Right lobe of liver (tissue), 4 donors: ENCODE measurements at regions not wholly inside any gene's neighbourhood (a gene's known extent, or its start where the extent isn't known, plus 50 kb on each side); places are given as distances from the start of the nearest gene placed in this dataset.

Experiments
- CTCF ChIP-seq, 4 donors: fragments of 200-600 bp in 3 of 4; fragments of 450-650 bp in 1 of 4; IDR thresholded peaks; one replicate each; pipeline versions ENCODE4 v1.5.1 to v1.8.0; 2016 to 2022; ENCODE audit warnings: antibody characterized with exemption in 4 of 4, mild to moderate bottlenecking in 2 of 4
- POLR2A ChIP-seq: fragments of 450-650 bp; IDR thresholded peaks from one replicate; pipeline ENCODE4 v1.6.1; 2017; ENCODE audit warnings: antibody characterized with exemption, mild to moderate bottlenecking
- donor health status: DM: no; HTN: no; CAD: no.
- donor health status: DM: no; HTN: no; CAD: no.
- donor health status: DM: no; HTN: yes; CAD: no.

DNA sequence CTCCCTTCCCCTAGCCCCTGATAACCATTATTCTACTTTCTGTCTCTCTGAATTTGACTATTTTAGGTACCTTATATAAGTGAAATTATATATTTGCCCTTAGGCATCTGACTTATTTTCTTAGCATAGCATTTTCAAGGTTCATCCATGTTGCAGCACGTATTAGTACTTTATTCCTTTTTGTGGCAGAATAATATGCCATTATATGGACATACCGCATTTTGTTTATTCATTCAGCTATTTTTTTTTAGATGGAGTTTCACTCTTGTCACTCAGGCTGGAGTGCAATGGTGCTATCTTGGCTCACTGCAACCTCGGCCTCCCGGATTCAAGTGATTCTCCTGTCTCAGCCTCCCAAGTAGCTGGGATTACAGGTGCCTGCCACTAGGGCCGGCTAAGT is 326.2 kb upstream of the PLXNA2 start:
- TF ChIP-seq CTCF (IDR thresholded peaks at IDR 0.05): no peak
- no peak for TF ChIP-seq POLR2A
